HepG2 (cell line): ENCODE measurements at regions not wholly inside any gene's neighbourhood (a gene's known extent, or its start where the extent isn't known, plus 50 kb on each side); places are given as distances from the start of the nearest gene placed in this dataset.
A peak's percentile ranks its signal among the peaks of the same experiment; 100 is the strongest.

ENCODE experiments used
- ATAC-seq: fragments of 200-7000 bp; cut with Tn5 transposase; 3 replicates; pipeline ENCODE4 v1.9.1; 2020; ENCODE audit warnings: mild to moderate bottlenecking, moderate library complexity
- BruUV-seq: library from RNA; stranded (reverse); fragments of 400-500 nt; replicated peaks from 2 replicates; lab custom pipeline; 2021; lab: Mats Ljungman, UMichigan
- CTCF ChIA-PET: fragments of 300-600 bp; formaldehyde crosslinking; extraction: SDS; loops from one replicate; lab custom pipeline; 2021; ENCODE audit warnings: low total read pairs, inconsistent platforms, low intra/inter-chr PET ratio; lab: Yijun Ruan, JAX
- POLR2A ChIA-PET: fragments of 350-600 bp; sonication (Branson Sonifier 250); formaldehyde crosslinking; loops from one replicate; lab custom pipeline; 2020; ENCODE audit warnings: antibody characterized with exemption, inconsistent platforms; lab: Yijun Ruan, JAX
- DNase-seq: peaks from one replicate; pipeline ENCODE4 v3.0.0-alpha.2; 2015; ENCODE audit warnings: low spot score
- FAIRE-seq: peaks from 3 replicates; lab custom pipeline; 2011; peaks lifted over from hg19 to GRCh38; lab: Jason Lieb, UNC
- H2AFZ ChIP-seq: one replicate; pipeline ENCODE4 v1.6.1; 2011; ENCODE audit warnings: low read length, inconsistent platforms
- H3K27ac ChIP-seq: fragments of 300-600 bp; 3 replicates; pipeline ENCODE4 v1.8.0; 2011; ENCODE audit warnings: mixed run types, mild to moderate bottlenecking, mixed read lengths, low read length, inconsistent platforms; ENCODE audit not compliant: insufficient read depth; ENCODE audit errors: extremely low read length
- H3K27me3 ChIP-seq, 2 experiments: fragments of 200-600 bp in 1 of 2; 2 replicates in 1 of 2; 3 replicates in 1 of 2; pipeline versions ENCODE4 v1.6.0 to v1.8.0; 2011; ENCODE audit warnings: low read length in 2 of 2, mild to moderate bottlenecking in 2 of 2, moderate library complexity in 2 of 2, inconsistent platforms in 1 of 2; ENCODE audit not compliant: insufficient read depth in 2 of 2, control insufficient read depth in 1 of 2
- H3K36me3 ChIP-seq, 2 experiments: fragments of 200-600 bp in 1 of 2; replicated peaks in 1 of 2; 2 replicates in 1 of 2; 3 replicates in 1 of 2; pipeline versions ENCODE4 v1.5.1 to v1.8.0; 2011; ENCODE audit warnings: low read length in 2 of 2, inconsistent platforms in 1 of 2; ENCODE audit not compliant: insufficient read depth in 2 of 2, control insufficient read depth in 1 of 2
- H3K4me1 ChIP-seq: 2 replicates; pipeline ENCODE4 v1.5.1; 2012; ENCODE audit warnings: low read length, inconsistent platforms; ENCODE audit not compliant: insufficient read depth
- H3K4me2 ChIP-seq: 2 replicates; pipeline ENCODE4 v1.6.0; 2011; ENCODE audit warnings: low read depth, low read length, inconsistent platforms
- H3K4me3 ChIP-seq, 3 experiments: fragments of 200-600 bp in 1 of 3; sonication (generic), shearing (Covaris generic) in 1 of 3; replicated peaks in 1 of 3; 2 replicates each; pipeline ENCODE4 v1.5.1; 2011 to 2016; ENCODE audit warnings: low read length in 3 of 3, inconsistent platforms in 2 of 3, low read depth in 2 of 3, mild to moderate bottlenecking in 2 of 3, control low read depth in 1 of 3, mixed read lengths in 1 of 3; ENCODE audit not compliant: insufficient read depth in 1 of 3
- H3K79me2 ChIP-seq: one replicate; pipeline ENCODE4 v1.6.1; 2011; ENCODE audit warnings: low read length, inconsistent platforms; ENCODE audit not compliant: insufficient read depth
- H3K9ac ChIP-seq: 2 replicates; pipeline ENCODE4 v1.6.0; 2011; ENCODE audit warnings: mild to moderate bottlenecking, low read depth, low read length, inconsistent platforms; ENCODE audit not compliant: insufficient read depth
- H3K9me3 ChIP-seq: 2 replicates; pipeline ENCODE4 v1.5.1; 2012; ENCODE audit warnings: mild to moderate bottlenecking, low read length
- H4K20me1 ChIP-seq: 2 replicates; pipeline ENCODE4 v1.6.0; 2011; ENCODE audit warnings: inconsistent platforms, mild to moderate bottlenecking, low read length, moderate library complexity; ENCODE audit not compliant: insufficient read depth
- AFF4 ChIP-seq: sonication (generic); formaldehyde crosslinking; IDR thresholded peaks from 2 replicates; pipeline ENCODE4 v1.4.0; 2020; ENCODE audit warnings: missing genetic modification reagents
- AKAP8 ChIP-seq: sonication (generic); formaldehyde crosslinking; IDR thresholded peaks from 2 replicates; pipeline ENCODE4 v1.5.1; 2020; ENCODE audit warnings: mild to moderate bottlenecking, missing genetic modification reagents
- SSRP1 ChIP-seq: IDR thresholded peaks from 2 replicates; pipeline ENCODE4 v1.6.1; 2016; ENCODE audit warnings: control low read depth
- TFAP4 ChIP-seq: sonication (generic); IDR thresholded peaks from 2 replicates; pipeline ENCODE4 v1.6.1; 2016; ENCODE audit warnings: low read depth, borderline replicate concordance
- XBP1 ChIP-seq: sonication (generic); formaldehyde crosslinking; IDR thresholded peaks from 2 replicates; pipeline ENCODE4 v1.5.0; 2020; ENCODE audit warnings: missing genetic modification reagents
- WGBS: methylation state at CpG from one replicate; pipeline ENCODE4 v1.1.6; 2017; ENCODE audit warnings: low lambda C conversion rate; 5-methylcytosine and 5-hydroxymethylcytosine counted together
- in situ Hi-C: cut with HindIII; loops from 2 replicates; pipeline ENCODE4 v1.10.0; 2017; ENCODE audit warnings: low pct_unique_long_range_greater_than_20kb; ENCODE audit not compliant: extremely low pct_ligation_motif_present
- intact Hi-C: fragments of 100-400 bp; cut with micrococcal nuclease; formaldehyde crosslinking; loops from one replicate; pipeline ENCODE4 v1.10.0; 2022; ENCODE audit not compliant: unreplicated experiment
- TF ChIP-seq, protein P1 (sequence below): sonication (generic); formaldehyde crosslinking; conservative IDR thresholded peaks from 2 replicates; pipeline ENCODE4 v1.5.0; 2020; ENCODE audit warnings: missing genetic modification reagents
- TF ChIP-seq, protein P2 (sequence below): sonication (generic); formaldehyde crosslinking; IDR thresholded peaks from 2 replicates; pipeline ENCODE4 v1.5.1; 2020; ENCODE audit warnings: mild to moderate bottlenecking, missing genetic modification reagents, moderate library complexity

- TF ChIP-seq TFAP4 (no peak), AKAP8 (no peak)
- TF ChIP-seq, protein P1, sequence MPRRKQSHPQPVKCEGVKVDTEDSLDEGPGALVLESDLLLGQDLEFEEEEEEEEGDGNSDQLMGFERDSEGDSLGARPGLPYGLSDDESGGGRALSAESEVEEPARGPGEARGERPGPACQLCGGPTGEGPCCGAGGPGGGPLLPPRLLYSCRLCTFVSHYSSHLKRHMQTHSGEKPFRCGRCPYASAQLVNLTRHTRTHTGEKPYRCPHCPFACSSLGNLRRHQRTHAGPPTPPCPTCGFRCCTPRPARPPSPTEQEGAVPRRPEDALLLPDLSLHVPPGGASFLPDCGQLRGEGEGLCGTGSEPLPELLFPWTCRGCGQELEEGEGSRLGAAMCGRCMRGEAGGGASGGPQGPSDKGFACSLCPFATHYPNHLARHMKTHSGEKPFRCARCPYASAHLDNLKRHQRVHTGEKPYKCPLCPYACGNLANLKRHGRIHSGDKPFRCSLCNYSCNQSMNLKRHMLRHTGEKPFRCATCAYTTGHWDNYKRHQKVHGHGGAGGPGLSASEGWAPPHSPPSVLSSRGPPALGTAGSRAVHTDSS, result no peak
These were observed 108.3 kb upstream of the SLC4A4 start (continued) for GRCh38 chr4:71230271-71231128.

GRCh38 chr4:71231129-71232055 is 107.4 kb upstream of the SLC4A4 start:
- in situ Hi-C loops, result no loop called here
- TF ChIP-seq, protein P2, sequence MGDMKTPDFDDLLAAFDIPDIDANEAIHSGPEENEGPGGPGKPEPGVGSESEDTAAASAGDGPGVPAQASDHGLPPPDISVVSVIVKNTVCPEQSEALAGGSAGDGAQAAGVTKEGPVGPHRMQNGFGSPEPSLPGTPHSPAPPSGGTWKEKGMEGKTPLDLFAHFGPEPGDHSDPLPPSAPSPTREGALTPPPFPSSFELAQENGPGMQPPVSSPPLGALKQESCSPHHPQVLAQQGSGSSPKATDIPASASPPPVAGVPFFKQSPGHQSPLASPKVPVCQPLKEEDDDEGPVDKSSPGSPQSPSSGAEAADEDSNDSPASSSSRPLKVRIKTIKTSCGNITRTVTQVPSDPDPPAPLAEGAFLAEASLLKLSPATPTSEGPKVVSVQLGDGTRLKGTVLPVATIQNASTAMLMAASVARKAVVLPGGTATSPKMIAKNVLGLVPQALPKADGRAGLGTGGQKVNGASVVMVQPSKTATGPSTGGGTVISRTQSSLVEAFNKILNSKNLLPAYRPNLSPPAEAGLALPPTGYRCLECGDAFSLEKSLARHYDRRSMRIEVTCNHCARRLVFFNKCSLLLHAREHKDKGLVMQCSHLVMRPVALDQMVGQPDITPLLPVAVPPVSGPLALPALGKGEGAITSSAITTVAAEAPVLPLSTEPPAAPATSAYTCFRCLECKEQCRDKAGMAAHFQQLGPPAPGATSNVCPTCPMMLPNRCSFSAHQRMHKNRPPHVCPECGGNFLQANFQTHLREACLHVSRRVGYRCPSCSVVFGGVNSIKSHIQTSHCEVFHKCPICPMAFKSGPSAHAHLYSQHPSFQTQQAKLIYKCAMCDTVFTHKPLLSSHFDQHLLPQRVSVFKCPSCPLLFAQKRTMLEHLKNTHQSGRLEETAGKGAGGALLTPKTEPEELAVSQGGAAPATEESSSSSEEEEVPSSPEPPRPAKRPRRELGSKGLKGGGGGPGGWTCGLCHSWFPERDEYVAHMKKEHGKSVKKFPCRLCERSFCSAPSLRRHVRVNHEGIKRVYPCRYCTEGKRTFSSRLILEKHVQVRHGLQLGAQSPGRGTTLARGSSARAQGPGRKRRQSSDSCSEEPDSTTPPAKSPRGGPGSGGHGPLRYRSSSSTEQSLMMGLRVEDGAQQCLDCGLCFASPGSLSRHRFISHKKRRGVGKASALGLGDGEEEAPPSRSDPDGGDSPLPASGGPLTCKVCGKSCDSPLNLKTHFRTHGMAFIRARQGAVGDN, result peak; percentile 33; the same call in 1 of the 2 replicates
- TF ChIP-seq SSRP1 (CRISPR knock-in tag), result no peak
- TF ChIP-seq AFF4 (CRISPR knock-in tag), result no peak
- TF ChIP-seq XBP1 (CRISPR knock-in tag), result no peak
- no peak overlapping the region for H3K9ac ChIP-seq
- intact Hi-C loops, result no loop called here
- H3K27me3 ChIP-seq, result peaks cover 0 to 11% of the 10 kb centered on the region in 2 experiments; a peak in 4 of 5 replicates
- no peaks in the 10 kb centered on the region for H4K20me1 ChIP-seq
- DNase-seq (no peak), ATAC-seq (peak; percentile 71), FAIRE-seq (no peak)
- H3K4me2 ChIP-seq, result no peak overlapping the region
- H3K4me3 ChIP-seq, result no peak overlapping the region
- no peaks in the 10 kb centered on the region for H3K36me3 ChIP-seq
- H3K79me2 ChIP-seq, result no peaks in the 10 kb centered on the region
- WGBS, result 6% methylated on average over 13 of the region's 14 CpGs
- POLR2A ChIA-PET, result no interaction called here
- H2AFZ ChIP-seq, result no peak overlapping the region
- no peaks in the 10 kb centered on the region for H3K4me1 ChIP-seq
- no peaks in the 10 kb centered on the region for H3K9me3 ChIP-seq
- H3K27ac ChIP-seq, result no peak overlapping the region
- no TSS peak for BruUV-seq
- CTCF ChIA-PET, result no interaction called here
